ENCODE measurements at regions not wholly inside any gene's neighbourhood (a gene's known extent, or its start where the extent isn't known, plus 50 kb on each side); places are given as distances from the start of the nearest gene placed in this dataset.

DNA sequence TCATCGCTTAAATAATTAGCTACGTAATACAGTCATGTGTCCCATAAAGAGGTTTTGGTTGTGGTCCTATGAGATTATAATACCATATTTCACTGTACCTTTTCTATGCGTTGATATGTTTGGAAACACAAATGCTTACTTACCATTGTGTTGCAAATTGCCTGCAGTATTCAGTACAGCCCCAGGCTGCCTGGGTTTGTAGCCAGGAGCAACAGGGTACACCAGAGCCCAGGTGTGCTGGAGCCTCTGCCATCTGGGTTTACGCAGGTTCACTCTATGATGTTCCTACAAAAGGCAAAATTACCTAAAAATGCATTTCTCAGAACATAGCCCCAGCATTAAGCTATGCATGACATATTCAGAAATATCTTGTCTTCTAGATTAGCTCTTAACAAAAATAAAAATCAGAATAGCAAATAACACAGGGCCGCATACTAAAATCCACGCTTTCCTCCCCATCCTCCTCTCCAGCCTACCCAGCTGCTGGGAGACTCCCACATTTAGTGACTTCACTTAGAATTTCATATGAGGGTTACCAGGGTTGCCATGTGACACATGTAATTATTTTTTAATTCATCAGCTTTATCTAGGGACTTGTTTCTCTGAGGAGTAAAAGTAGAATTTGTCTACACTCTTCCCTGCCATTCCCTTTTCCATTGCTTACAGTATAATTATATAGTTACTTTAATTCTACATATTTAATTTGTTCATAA, 559.0 kb upstream of the ADARB2 start:
- DNase-seq = no peak

DNA sequence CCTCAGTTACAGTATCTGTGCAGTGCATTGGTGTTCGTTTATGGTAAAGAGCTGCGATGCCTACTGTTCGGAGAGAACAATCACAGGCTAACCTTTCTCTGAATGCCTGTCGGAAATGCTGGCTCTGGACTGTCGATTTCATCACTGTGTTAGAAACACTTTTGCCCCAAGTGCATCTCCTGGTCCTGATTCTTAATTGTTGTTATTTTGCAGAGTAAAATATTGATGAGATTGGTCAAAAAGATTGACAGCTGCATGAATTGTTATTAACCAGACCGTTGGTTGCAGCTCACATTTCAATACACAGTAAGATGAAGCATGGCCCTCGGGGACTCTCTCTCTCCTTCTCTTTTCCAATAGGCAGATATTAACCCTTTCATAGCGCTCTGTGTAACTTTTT, 557.4 kb upstream of the ADARB2 start:
- DNase-seq = no peak

DNA sequence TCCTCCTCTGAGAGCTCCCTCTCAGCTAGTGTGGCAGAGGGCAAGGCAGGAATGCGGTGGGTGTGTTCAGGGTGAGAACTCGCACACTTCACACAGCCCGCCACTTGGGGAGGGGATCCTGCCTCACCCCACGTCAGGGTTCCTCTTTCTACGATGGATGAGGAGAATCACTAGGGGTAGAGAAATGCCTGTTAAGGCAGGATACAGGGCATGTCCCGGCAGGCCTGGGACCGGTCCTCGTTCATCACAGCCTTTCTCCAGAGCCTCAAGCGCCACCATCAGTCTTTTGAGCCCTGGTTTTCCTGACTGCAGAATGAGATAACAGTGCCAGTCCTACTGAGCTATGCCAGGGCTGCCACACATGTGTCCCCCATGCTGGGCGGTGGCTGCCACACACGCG, 546.7 kb upstream of the ADARB2 start:
- no peak for DNase-seq

DNA sequence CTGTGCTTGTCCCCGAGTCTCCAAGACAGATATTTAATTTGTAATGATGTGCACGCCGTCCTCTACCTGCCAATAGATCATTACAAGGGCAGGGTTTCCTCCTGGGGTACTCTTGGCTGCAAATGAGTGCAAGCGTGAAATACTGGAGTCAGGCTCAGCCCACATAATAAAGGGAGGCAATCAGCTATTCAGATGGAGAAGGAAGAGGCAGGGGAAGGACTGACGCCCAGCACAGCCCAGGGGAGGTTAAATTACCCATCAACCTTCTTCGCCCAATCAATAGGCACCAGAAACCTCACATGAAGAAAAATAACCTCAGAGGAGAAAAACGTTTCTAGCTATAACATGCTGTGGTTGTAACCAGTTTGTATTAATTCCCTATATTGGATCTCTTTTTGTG, 544.9 kb upstream of the ADARB2 start:
- DNase-seq = no peak

DNA sequence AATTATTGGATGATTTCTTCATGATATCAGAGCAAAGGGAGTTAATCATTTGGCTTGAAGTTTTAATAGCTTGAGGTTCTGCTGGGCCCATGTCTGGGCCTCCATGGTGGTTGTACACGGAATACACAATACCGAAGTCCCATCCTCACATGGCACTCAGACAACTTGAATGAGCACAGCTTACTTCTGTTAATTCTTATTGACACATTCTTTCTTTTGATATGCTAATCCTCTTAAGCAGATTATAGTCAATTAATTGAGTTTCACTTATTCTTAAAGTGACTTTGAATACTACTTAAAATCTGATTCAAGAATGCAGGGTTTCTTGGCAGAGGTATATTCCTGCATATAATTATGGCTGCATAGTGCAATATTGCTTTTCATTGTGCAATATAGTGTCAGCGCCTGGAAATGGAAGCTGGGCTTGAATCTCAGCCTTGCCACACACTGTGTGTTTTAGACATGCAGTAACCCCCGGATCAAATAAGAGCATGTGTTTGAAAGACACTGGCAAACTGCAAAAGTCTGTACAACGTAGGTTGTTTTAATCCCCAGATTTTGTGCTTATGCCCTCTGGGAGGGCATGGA, 543.5 kb upstream of the ADARB2 start:
- no peak for DNase-seq

DNA sequence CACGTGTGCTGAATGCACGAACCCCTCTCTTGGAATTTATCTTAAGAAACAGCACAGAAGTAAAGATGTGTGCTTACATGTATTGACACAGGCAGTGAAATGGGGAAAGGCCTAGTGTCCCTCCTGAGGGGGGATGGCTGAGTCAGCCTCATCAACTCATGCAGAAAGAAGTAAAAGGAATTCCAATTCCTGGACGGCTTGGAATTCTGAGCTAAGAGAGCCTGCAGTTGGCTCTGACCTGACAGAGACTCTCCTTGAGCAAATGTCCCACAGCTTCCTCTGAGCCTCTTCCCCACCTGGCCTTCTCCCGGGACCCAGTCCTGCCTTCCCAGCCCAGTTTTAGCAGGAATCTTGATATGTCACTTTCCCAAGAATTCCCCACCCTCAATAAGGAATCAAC, 542.4 kb upstream of the ADARB2 start:
- DNase-seq = no peak

DNA sequence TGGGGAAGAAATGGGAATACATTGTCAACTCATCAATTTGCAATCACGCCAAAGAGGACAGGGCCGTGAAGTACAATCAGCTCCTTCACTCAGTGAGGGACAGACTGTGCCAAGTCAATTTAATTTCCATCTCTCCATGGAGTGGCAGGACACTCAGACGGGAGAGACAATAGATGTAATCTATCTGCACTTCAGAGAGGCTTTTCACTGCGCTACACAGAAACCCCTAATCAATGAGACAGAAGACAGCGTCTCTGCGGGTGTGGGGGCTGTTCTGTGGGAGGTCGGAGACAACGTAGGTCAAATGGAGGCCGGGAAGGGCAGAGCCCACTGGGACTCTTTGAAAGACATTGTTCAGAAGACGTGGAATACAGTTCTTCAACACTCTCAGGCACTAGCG, 541.0 kb upstream of the ADARB2 start:
- no peak for DNase-seq

DNA sequence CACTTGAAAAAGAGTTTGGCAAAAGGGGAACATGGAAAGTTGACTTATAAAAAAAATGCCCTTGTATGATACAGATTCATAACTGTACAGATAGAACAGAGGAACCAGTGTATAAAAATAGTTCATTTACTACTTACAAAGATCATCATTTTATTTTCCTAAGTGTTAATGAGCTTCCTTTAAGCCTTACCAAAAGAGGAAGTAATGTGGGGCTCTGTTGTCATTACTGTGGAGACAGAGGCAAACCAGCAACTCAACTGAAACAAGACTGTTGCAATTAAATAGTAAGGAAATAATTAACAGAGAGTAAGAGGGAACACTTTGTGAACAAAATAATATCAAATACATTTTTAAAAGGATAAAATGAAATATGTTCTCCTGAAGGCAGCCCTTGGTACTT, 526.2 kb upstream of the ADARB2 start:
- DNase-seq = no peak

DNA sequence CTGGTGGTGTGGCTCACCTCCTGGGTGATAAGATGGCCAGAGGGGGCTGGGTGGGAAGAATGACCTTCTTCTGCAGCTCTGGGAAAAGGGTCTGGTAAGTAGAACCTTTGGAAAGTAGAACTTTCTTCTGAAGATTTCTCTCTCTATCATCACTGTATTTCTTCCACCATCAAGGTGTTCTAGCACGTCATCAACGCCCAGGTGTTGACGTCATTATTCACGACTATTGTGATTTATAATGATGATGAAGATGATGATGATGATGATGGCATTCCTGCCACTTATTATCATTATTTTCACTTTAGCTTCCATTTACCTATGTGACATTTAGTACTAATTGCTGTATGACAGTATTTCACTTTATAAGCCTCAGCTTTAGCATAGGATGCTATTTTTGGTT, 525.6 kb upstream of the ADARB2 start:
- DNase-seq = no peak

DNA sequence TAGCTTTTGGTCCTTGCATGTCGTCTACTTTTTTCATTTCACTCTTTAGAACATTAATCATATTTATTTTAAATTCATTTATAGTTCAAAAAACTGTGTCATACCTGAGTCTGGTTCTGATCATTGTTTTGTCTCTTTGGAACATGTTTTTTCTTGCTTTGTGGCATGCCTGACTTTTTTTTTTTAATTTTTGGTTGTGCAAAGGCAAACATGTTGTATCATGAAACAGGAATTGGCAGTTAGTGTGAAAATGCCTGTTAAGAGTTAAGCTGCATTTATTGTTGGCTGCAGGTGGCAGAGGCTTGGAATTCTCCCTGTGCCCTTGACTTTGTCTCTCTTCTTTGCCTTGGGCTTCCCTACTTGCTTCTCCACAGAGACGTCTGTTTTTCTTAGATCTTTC, 525.0 kb upstream of the ADARB2 start:
- no peak for DNase-seq

DNA sequence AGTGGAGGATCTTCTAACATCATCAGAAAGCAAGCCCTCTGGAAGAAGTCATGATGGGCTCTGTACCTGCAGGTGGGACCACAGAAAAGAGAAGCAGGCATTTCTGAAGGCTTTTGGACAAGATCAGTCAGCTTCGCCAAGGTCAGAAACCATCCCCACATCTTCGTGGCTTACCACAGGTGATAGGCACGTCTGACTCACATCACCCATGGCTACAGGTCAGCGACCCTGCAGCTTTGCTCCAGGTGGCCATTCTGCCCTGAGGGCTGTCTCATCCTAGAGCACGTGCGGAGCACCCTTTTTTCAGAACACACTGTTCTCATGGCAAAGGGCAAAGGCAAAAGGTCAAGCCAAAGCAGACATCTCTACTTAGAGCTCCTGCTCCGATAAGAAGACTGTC, 518.9 kb upstream of the ADARB2 start:
- DNase-seq = no peak

DNA sequence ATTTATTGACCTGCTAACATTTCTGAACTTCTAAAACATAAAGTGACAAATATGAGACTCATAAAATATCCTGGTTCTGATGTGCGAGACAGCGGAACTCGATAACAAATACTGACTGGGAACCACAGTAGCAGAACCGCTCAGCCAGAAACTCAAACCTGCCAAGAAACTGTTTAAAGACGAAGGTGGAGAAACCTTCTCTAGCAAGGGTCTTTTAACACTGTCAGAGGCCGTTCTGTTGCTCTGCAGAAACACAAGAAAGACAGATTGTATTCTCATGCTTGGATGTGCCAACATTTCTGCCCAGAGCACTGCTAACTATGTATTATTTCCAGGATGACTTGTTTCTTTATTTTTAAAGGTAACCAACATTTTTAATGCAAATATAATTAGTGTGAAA, 514.8 kb upstream of the ADARB2 start:
- DNase-seq = no peak

DNA sequence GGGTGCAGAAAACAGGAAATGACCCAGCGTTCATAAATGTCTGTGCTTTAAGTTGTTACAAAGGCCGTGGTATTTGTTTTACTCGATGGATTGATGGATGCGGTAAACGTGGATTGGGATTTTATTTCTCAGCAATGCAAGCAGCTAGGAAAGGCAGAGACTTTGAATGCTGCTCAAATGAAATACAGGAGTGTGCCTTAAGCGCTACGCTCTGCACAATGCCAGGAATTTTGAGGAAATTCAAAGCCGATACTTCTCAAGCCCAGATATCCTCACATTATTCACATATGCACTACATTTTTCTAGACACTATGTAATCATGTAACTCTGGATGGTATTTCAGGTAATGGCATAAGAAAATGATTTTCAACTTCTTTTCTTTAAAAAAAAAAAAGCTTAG, 514.3 kb upstream of the ADARB2 start:
- no peak for DNase-seq

DNA sequence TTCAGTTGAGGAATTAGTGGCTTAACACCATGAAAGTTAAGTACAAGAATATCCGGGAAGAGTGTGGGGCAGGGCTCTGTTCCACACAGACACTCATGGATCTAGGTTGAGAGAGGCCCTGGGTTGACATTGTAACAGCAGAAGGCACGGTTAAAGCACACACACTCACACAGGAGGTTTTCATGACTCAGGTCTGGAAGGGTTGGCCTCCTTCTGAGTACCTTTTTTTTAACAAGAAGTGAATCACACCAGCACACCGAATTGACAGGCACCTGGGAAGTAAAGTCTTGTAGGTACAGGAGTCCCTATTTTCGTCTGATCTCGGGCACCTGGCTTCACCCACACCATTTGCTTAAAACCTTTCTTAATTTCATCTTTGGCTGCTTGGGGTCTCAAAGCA, 509.4 kb upstream of the ADARB2 start:
- no peak for DNase-seq

DNA sequence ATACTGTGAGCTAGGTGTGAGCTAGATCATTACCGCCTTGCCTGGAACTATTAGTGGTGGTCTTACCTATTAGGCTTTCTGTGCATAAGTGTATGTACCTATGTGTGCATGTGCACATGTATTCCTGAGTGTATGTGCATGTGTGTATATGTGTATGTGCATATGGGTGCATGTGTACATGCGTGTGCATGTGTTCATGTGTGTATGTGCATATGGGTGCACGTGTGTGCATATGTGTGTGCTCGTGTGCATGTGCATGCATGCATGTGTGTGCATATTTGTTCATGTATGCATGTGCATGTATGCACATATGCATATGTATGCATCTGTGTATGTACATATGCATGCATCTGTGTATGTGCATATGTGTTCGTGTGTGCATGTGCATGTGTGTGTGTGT, 508.3 kb upstream of the ADARB2 start:
- no peak for DNase-seq

DNA sequence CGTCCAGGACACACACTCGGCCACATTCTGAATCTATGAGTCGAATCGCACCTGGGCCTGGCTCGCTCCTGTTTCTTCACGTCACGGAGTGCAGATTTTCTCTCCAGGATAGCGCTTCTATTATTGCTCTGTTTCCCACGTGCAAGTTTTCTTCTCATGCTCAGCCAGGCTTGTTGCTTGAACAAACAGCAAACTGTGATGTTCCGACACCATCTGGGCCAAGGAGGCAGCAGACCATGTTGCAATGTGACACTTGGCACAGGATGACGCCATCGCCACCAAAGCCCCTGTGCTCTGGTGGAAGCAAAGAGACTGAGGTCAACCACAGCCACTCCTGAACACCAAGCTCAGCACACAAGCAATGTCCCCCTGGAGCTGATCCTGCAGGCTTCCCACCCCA, 507.1 kb upstream of the ADARB2 start:
- DNase-seq = no peak

DNA sequence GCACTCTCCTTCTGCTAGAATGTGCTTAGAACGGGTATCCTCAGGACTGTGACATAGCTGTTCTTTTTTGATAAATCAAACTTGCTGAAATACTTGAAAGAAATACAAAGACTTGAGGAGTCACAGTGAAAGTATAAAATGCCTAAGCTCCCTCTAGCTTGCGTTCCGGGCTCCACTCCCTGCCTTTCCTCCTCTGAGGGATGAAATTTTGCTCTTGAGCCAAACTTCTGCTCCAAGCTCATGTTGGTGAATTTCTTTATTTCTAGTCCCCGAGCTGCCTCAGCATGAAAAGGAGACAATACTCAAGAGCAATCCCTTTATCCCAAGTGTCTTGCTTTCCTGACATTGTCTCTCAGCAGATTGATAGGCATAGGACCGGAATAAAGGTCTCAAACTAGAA, 499.6 kb upstream of the ADARB2 start:
- DNase-seq = no peak

DNA sequence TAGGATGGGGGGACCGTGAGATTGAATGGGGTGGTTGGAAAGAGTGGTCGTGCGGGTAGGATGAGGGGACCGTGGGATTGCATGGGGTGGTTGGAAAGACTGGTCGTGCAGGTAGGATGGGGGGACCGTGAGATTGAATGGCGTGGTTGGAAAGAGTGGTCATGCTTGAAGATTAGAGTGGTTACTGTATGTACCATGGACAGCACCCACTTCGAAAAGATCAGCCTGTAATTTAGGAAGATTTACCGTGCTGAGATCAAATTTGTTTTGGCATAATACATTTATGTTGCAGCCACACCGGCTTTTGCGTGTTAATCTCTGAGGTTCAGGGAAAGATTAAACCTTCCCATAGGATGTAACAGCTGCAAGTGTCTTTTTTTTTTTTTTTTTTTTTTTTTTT, 495.2 kb upstream of the ADARB2 start:
- DNase-seq = no peak

DNA sequence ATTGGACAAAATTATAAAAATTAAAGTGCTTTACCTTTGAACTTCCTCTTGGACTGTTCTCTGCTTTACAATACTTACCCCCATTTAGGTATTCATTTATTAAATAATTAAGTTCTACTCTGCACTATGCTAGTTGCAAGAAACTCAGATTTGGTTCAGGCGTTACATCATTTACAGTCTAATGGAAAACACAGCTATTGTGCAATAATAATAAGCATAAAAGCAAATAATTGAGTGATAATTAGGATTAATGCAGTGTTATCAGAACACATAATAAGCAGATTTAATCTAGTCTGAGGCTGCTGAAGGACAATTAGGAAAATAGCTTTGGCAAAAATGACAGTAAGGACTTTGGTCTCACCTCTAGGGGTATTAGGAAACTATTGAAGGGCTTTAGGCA, 493.2 kb upstream of the ADARB2 start:
- DNase-seq = no peak

DNA sequence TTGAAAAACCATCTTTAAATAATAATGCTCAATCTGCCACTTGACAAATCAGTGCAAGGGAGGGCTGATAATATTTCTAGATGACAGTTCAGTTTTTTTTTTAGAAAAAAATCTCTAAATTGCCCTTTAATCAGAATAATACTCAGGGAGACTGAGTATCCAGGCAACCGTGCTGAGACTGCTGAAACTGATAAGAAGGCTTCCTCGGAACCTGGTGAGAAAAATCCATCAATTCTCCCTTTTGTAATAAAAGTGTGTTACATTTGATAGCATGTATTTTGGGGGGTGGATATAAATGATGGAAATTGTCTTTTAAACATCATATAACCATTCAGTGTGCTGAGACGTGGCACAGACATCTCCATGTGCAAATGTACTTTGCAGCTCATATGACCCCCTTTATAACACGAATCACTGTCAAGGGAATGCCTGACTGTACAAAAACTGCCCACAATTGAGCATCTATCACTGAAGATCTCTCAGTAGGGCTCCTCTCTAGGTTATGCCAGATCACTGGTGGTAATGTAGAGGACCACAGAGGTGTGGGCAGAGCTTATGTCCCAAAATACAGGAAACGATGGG, 491.1 kb upstream of the ADARB2 start:
- no peak for DNase-seq

DNA sequence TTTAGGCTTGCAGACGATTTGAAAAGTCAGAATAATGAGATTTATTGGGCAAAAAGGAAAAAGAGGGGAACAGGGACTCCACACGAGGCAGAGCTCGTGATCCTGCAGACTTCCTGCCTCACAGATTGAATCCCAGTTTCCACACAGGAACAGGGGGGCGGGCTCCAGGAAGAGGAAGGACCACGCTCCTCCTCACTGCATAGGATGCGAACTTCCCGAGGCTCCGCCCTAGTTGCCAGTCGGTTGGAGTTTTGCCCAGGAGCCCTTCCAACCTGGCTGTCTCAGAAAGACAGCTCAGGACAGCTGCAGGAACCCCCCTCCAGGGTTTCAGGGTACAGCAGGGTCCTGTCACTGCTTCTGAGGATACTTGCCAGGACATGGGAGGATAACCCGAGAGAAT, 488.3 kb upstream of the ADARB2 start:
- DNase-seq = no peak

DNA sequence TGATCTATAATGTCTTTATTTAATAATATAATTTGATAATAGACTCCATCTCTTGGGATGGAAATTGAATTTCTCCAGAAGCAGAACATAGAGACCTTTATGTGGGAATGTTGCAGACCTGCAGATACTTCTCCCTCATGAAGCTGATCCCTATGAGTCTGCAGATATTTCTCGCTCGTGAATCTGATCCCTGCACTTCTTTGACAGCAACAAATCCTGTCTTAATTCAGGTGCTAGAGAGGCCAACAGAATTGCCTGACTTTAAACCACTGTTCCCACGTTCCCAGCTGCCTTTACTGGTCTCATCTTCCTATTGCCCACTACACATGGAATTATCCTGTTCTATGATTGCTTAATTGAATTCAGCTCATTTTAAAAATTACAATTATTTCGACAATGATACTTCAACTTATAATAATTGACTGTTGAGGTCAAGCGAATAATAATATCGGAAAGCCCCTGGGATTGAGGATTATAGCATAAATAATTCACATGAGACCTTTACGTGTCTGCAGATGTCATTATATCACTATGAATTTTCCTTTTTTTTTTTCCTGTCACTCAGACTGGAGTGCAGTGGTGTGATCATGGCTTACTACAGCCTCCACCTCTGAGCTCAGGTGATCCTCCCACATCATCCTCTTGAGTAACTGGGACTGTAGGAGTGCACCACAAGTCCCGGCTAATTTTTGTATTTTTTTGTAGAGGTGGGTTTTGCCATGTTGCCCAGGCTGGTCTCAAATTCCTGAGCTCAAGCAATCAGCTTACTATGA, 486.4 kb upstream of the ADARB2 start:
- no peak for DNase-seq

DNA sequence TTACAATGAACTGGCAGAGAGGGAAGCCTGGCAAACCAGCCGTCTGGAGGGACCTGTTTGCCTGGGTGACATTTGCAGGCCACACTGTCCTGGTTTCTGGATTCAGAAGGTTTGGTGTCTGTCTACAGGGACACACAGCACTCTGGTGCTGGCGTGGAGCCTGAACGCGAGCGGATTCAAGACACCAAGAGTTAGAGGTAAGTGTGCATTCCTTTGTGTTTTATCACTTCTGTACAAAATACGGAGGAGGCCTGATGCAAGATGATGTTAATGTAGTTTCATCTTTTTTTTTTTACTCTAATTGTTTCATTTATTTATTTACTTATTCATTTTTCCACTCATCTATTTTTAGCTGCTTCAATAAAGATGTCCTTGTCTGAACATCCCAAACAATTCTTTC, 485.3 kb upstream of the ADARB2 start:
- DNase-seq = no peak

DNA sequence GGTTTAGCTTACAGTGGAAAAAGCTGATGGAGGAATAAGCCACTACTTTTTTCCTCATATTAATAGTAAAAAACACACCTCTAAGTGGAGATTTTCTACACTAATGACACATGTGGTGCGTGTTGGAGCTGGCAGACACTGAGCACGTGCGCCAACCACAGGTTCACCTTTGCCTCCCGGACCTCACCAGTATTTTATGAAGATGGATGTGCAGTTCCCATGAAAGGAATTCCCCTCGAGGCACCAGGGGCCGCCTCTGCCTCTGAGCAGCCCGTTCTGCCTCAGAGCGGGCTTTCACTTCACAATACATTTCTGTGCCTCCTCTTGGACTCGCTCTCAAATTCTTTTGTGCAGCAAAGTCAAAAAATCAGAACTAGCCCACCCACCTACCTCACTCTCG, 477.5 kb upstream of the ADARB2 start:
- DNase-seq = no peak

Data from stimulated activated CD4-positive, alpha-beta T cell treated with anti-CD3 and anti-CD28 coated beads, Interleukin-4, amount 100 ng/mL, for 24 hours (primary cell).